NCI-H1694 treated with DMSO at 0.1 percent for 48 hours (cell line): ENCODE measurements at regions not wholly inside any gene's neighbourhood (a gene's known extent, or its start where the extent isn't known, plus 50 kb on each side); places are given as distances from the start of the nearest gene placed in this dataset.

Experiments
- DNase-seq: peaks from one replicate; lab custom pipeline; 2025; lab: John Stamatoyannopoulos, UW

GRCh38 chr1:98330224-98330623 is 331.3 kb upstream of the SNX7 start:
- DNase-seq = no peak

- no peak for DNase-seq
Observed at GRCh38 chr1:98328855-98329254, 332.7 kb upstream of the SNX7 start.

GRCh38 chr1:98327220-98327861 is 334.2 kb upstream of the SNX7 start:
- DNase-seq = no peak

GRCh38 chr1:98325646-98326440 is 335.7 kb upstream of the SNX7 start:
- DNase-seq = no peak

- DNase-seq = no peak
Observed at GRCh38 chr1:98323906-98324358, 337.6 kb upstream of the SNX7 start.

GRCh38 chr1:98323388-98323787 is 338.1 kb upstream of the SNX7 start:
- DNase-seq = no peak

GRCh38 chr1:98322966-98323365 is 338.6 kb upstream of the SNX7 start:
- no peak for DNase-seq

GRCh38 chr1:98322086-98322485 is 339.4 kb upstream of the SNX7 start:
- no peak for DNase-seq

GRCh38 chr1:98321191-98321590 is 340.3 kb upstream of the SNX7 start:
- DNase-seq = no peak

GRCh38 chr1:98316286-98316905 is 345.1 kb upstream of the SNX7 start:
- no peak for DNase-seq

- no peak for DNase-seq
Observed at GRCh38 chr1:98315309-98315708, 346.2 kb upstream of the SNX7 start.

- DNase-seq = no peak
Observed at GRCh38 chr1:98314601-98315000, 346.9 kb upstream of the SNX7 start.

- no peak for DNase-seq
Observed at GRCh38 chr1:98306517-98307089, 354.9 kb upstream of the SNX7 start.

- DNase-seq = no peak
Observed at GRCh38 chr1:98305362-98305761, 356.2 kb upstream of the SNX7 start.

- no peak for DNase-seq
Observed at GRCh38 chr1:98304888-98305287, 356.6 kb upstream of the SNX7 start.

GRCh38 chr1:98299861-98300260 is 361.7 kb upstream of the SNX7 start:
- DNase-seq = no peak

- DNase-seq = no peak
Observed at GRCh38 chr1:98299313-98299712, 362.2 kb upstream of the SNX7 start.

GRCh38 chr1:98298319-98298718 is 363.2 kb upstream of the SNX7 start:
- no peak for DNase-seq

GRCh38 chr1:98296681-98297080 is 364.8 kb upstream of the SNX7 start:
- no peak for DNase-seq

GRCh38 chr1:98294127-98294526 is 367.4 kb upstream of the SNX7 start:
- no peak for DNase-seq

- no peak for DNase-seq
Observed at GRCh38 chr1:98292994-98293393, 368.5 kb upstream of the SNX7 start.

GRCh38 chr1:98289311-98289710 is 368.5 kb upstream of the DPYD start:
- no peak for DNase-seq

- DNase-seq = no peak
Observed at GRCh38 chr1:98288494-98288893, 367.7 kb upstream of the DPYD start.
